ENCODE measurements at regions not wholly inside any gene's neighbourhood (a gene's known extent, or its start where the extent isn't known, plus 50 kb on each side); places are given as distances from the start of the nearest gene placed in this dataset.

DNA sequence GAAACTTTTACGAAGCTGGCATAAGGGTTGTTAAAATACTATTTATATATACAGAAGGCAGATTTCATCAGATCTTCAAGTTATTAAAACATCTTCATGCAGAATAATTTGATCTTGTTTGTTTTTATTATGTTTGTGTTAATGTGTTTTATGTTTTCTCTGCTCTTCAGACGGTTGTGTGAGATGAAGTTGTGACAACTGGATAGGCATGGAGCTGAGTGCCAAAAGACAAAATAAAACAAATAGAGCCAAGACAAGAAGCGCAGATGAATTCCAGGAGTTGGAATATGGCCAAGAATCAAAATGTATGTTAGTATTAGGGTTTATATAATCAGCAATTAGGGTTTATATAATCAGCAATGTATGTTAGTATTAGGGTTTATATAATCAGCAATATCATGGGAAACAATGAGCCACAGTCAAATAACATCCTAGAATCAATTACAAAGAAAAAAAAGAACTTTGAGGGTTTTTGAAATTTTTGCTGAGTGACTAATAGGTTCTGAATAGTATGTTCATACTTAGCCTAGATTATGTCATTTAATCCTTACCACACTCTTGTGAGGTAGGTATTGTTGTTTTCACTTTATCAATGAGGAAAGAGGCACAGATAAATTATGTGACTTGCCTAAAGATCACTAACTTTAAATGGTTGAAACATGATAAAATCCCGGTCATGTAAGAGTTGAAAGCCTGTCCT is 488.0 kb upstream of the STEAP1 start:
- H3K4me2 ChIP-seq (ENCODE audit: low read length): no peak overlapping the region
- H3K9me2 ChIP-seq (replicated peaks; ENCODE audit: control insufficient read depth, low read length): no peaks in the 10 kb centered on the region
- H3K36me3 ChIP-seq (ENCODE audit: control insufficient read depth, low read length): no peaks in the 10 kb centered on the region
- H3F3A ChIP-seq (ENCODE audit: control insufficient read depth, insufficient read depth): no peaks in the 10 kb centered on the region
- no peaks in the 10 kb centered on the region for H3K4me1 ChIP-seq (ENCODE audit: control insufficient read depth, low read length)
- H3K9me3 ChIP-seq (ENCODE audit: control insufficient read depth, insufficient read depth, low read length): no peaks in the 10 kb centered on the region
- no peaks in the 10 kb centered on the region for H4K20me1 ChIP-seq (ENCODE audit: control insufficient read depth, insufficient read depth, low read depth, low read length)
- no peaks in the 10 kb centered on the region for H3K27me3 ChIP-seq (ENCODE audit: control insufficient read depth, low read length)
- no peaks in the 10 kb centered on the region for H3K79me2 ChIP-seq (ENCODE audit: control insufficient read depth, low read length)
- TF ChIP-seq, protein P1, sequence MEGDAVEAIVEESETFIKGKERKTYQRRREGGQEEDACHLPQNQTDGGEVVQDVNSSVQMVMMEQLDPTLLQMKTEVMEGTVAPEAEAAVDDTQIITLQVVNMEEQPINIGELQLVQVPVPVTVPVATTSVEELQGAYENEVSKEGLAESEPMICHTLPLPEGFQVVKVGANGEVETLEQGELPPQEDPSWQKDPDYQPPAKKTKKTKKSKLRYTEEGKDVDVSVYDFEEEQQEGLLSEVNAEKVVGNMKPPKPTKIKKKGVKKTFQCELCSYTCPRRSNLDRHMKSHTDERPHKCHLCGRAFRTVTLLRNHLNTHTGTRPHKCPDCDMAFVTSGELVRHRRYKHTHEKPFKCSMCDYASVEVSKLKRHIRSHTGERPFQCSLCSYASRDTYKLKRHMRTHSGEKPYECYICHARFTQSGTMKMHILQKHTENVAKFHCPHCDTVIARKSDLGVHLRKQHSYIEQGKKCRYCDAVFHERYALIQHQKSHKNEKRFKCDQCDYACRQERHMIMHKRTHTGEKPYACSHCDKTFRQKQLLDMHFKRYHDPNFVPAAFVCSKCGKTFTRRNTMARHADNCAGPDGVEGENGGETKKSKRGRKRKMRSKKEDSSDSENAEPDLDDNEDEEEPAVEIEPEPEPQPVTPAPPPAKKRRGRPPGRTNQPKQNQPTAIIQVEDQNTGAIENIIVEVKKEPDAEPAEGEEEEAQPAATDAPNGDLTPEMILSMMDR (IDR thresholded peaks at IDR 0.05; ENCODE audit: low read depth, low read length, poor library complexity, severe bottlenecking): no peak
- TF ChIP-seq EZH2phosphoT487 (IDR thresholded peaks at IDR 0.05; ENCODE audit: borderline replicate concordance, low read length): no peak
- H3K4me3 ChIP-seq (ENCODE audit: low read length): no peak overlapping the region
- H3K27ac ChIP-seq (ENCODE audit: low read depth, low read length): no peak overlapping the region

DNA sequence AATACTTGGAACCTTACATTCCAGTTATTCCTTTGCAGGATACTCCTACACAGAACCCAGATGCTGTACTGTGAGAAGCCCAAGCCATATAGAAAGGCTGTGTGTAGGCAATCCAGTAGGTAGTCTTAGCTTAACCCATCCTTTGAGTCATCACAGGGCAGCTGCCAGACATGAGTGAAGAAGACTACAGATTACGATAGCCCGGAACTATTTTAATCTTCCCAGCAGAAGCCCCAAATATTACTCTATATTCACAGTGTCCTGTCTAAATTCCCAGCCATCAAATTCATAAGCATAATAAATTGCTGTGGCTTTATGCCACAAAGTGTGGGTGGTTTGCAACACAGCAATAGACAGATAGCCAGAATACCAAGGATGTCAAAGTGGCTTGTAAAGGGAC is 474.1 kb upstream of the STEAP1 start:
- Histone ChIP-seq H3F3A (ENCODE audit: control insufficient read depth, insufficient read depth) (no peaks in the 10 kb centered on the region), H3K27ac (ENCODE audit: low read depth, low read length) (no peak overlapping the region), H3K36me3 (ENCODE audit: control insufficient read depth, low read length) (no peaks in the 10 kb centered on the region), H3K27me3 (ENCODE audit: control insufficient read depth, low read length) (no peaks in the 10 kb centered on the region), H3K4me1 (ENCODE audit: control insufficient read depth, low read length) (no peaks in the 10 kb centered on the region), H3K4me2 (ENCODE audit: low read length) (no peak overlapping the region), H3K79me2 (ENCODE audit: control insufficient read depth, low read length) (no peaks in the 10 kb centered on the region), H3K9me2 (replicated peaks; ENCODE audit: control insufficient read depth, low read length) (no peaks in the 10 kb centered on the region), H3K9me3 (ENCODE audit: control insufficient read depth, insufficient read depth, low read length) (no peaks in the 10 kb centered on the region), H3K4me3 (ENCODE audit: low read length) (no peak overlapping the region), H4K20me1 (ENCODE audit: control insufficient read depth, insufficient read depth, low read depth, low read length) (no peaks in the 10 kb centered on the region)
- no peak for TF ChIP-seq EZH2phosphoT487 (IDR thresholded peaks at IDR 0.05; ENCODE audit: borderline replicate concordance, low read length)
- TF ChIP-seq, protein P1 (IDR thresholded peaks at IDR 0.05; ENCODE audit: low read depth, low read length, poor library complexity, severe bottlenecking): no peak

DNA sequence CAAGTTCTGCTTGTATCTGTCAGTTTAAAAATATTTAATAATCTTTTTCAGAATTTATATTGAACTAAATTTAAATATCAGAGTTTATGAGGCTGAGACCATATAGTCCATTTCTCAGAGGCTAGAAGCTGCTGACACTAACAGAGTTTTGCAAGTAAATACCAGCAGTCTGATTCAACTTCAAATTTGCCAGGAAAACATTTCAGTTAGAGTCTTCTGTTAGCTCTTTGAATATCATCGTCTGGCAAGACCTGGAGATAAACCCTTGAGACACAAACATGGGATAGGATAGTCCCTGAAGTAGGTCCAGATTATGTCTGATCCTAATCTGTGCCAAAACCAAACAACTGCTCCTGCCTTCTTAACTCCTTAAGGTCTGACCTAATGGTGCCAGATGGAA is 472.8 kb upstream of the STEAP1 start:
- Histone ChIP-seq H4K20me1 (ENCODE audit: control insufficient read depth, insufficient read depth, low read depth, low read length) (no peaks in the 10 kb centered on the region), H3K27ac (ENCODE audit: low read depth, low read length) (no peak overlapping the region), H3K36me3 (ENCODE audit: control insufficient read depth, low read length) (no peaks in the 10 kb centered on the region), H3K4me2 (ENCODE audit: low read length) (no peak overlapping the region), H3K9me2 (replicated peaks; ENCODE audit: control insufficient read depth, low read length) (no peaks in the 10 kb centered on the region), H3F3A (ENCODE audit: control insufficient read depth, insufficient read depth) (no peaks in the 10 kb centered on the region), H3K79me2 (ENCODE audit: control insufficient read depth, low read length) (no peaks in the 10 kb centered on the region), H3K4me3 (ENCODE audit: low read length) (no peak overlapping the region), H3K27me3 (ENCODE audit: control insufficient read depth, low read length) (no peaks in the 10 kb centered on the region), H3K9me3 (ENCODE audit: control insufficient read depth, insufficient read depth, low read length) (no peaks in the 10 kb centered on the region), H3K4me1 (ENCODE audit: control insufficient read depth, low read length) (no peaks in the 10 kb centered on the region)
- no peak for TF ChIP-seq EZH2phosphoT487 (IDR thresholded peaks at IDR 0.05; ENCODE audit: borderline replicate concordance, low read length)
- TF ChIP-seq, protein P1 (IDR thresholded peaks at IDR 0.05; ENCODE audit: low read depth, low read length, poor library complexity, severe bottlenecking): no peak
